ENCODE measurements at regions not wholly inside any gene's neighbourhood (a gene's known extent, or its start where the extent isn't known, plus 50 kb on each side); places are given as distances from the start of the nearest gene placed in this dataset.

DNA sequence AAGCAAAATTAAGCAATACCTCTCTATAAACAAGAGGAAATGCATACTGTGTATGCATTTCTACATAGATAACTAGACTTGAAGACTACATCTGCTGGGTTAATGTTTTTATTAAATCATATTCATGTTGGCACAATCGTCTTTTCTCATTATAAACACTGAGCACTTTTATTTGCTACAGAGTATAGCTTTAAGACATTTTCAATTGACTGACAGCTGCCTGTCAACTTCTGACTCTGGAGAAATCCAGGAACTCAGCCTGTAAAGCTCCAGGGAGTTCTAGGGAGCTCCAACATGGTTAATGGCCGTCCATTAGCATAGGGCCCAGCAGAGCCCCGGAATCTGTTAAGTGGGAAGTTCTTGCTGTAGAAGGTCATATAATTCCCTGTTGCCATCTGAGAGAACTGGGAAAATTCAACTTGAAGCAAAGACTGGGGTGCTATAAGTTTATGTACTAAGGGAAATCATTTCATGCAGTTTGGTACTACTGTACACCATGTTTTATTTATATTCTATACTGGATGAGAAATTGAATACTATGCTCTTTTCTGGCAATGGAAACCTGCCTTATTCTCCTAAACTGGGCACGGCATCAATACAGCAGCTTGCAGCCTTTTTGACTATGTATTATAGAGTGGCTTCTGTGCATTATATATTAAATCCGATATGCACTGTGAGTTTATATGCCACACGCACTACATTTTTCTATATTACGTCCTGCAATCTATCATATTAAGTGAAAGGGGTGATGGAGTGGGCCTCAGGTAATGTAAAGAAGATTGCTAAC lies 243.5 kb upstream of the ZNF521 start:
- no peak overlapping the region for H3K27ac ChIP-seq
- TF ChIP-seq, protein P1, sequence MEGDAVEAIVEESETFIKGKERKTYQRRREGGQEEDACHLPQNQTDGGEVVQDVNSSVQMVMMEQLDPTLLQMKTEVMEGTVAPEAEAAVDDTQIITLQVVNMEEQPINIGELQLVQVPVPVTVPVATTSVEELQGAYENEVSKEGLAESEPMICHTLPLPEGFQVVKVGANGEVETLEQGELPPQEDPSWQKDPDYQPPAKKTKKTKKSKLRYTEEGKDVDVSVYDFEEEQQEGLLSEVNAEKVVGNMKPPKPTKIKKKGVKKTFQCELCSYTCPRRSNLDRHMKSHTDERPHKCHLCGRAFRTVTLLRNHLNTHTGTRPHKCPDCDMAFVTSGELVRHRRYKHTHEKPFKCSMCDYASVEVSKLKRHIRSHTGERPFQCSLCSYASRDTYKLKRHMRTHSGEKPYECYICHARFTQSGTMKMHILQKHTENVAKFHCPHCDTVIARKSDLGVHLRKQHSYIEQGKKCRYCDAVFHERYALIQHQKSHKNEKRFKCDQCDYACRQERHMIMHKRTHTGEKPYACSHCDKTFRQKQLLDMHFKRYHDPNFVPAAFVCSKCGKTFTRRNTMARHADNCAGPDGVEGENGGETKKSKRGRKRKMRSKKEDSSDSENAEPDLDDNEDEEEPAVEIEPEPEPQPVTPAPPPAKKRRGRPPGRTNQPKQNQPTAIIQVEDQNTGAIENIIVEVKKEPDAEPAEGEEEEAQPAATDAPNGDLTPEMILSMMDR (conservative IDR thresholded peaks at IDR 0.05) = no peak
- no peak for TF ChIP-seq ZFX (IDR thresholded peaks at IDR 0.05)

DNA sequence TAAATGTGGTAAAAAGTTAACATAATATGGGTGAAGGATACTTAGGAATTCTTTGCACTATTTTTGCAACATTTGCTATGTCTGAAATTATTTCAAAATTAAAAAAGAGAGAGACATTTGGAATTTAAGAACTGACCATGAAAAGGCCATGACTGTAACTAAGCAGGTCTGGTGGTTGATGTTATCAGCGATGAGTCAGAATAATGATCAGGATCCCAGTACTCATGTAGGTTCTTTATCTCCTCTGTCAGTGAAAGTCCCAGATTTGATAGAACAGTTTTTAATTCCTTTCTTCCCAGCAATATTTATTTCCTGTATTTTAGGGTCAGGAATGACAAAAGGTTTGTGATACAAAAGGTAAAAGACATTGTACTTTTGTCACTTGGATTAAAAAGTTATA lies 242.4 kb upstream of the ZNF521 start:
- TF ChIP-seq ZFX (IDR thresholded peaks at IDR 0.05) = no peak
- TF ChIP-seq, protein P1 (conservative IDR thresholded peaks at IDR 0.05) = no peak
- no peak overlapping the region for H3K27ac ChIP-seq

DNA sequence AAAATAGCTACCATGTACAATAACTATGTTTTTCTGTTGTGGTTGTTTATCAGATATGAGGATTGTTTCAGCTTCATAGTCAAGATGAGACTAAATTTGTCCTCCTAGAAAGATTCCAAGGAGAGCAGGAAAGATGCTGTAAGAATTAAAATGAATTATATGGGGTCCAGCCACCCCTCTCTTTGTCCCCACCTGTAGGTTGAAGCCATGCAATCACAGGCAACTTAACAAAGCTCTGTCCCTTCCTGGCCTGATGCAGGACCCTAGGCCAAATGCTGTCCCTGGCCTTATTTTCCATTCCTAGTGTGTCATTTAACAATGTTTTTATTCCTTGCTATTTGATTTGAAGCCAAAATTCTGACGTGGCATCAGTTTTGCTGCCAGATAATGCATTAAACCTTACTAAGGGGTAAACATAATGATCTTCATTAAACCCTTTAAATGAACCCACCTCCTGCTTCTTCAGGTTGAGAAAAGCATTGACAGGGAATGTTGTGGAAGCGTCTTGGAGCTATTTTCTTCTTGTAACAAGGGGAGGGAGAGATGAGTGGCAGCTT lies 240.9 kb upstream of the ZNF521 start:
- no peak for TF ChIP-seq ZFX (IDR thresholded peaks at IDR 0.05)
- TF ChIP-seq, protein P1 (conservative IDR thresholded peaks at IDR 0.05) = no peak
- H3K27ac ChIP-seq = no peak overlapping the region

DNA sequence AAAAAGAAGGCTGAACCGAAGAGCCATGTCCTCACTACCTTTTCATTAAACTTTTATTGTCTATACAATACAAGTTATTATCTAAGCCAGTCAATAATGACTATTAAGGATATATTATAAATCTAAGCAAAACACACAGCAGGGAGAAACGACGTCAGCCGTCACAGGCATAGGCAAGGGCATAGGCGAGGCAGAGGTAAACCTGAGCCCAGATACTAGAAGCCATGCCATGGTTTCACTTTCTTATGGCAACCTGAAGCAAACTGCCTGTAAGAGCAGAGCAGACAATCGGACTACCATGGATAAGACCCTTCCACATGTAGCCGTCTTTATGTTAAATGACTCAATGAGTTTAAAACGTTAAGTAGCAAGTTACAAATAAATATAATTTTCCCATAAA lies 238.5 kb upstream of the ZNF521 start:
- no peak overlapping the region for H3K27ac ChIP-seq
- TF ChIP-seq, protein P1 (conservative IDR thresholded peaks at IDR 0.05) = no peak
- TF ChIP-seq ZFX (IDR thresholded peaks at IDR 0.05) = no peak

DNA sequence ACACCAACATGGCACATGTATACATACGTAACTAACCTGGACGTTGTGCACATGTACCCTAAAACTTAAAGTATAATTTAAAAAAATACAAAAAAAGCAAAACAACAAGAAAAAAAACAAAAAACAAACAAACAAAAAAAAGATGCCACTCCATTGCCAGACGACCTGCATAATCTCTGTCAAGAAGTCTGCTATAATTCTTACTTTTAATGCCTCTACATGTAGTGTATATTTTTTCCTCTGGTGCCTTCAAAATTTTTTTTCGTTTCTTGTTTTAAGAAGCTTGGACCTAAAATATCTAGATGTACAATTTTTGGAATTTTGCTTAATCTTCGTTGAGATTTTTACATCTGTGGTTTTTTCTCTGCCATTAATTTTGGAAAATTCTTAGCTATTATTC lies 235.6 kb upstream of the ZNF521 start:
- TF ChIP-seq, protein P1 (conservative IDR thresholded peaks at IDR 0.05) = no peak
- TF ChIP-seq ZFX (IDR thresholded peaks at IDR 0.05) = no peak

DNA sequence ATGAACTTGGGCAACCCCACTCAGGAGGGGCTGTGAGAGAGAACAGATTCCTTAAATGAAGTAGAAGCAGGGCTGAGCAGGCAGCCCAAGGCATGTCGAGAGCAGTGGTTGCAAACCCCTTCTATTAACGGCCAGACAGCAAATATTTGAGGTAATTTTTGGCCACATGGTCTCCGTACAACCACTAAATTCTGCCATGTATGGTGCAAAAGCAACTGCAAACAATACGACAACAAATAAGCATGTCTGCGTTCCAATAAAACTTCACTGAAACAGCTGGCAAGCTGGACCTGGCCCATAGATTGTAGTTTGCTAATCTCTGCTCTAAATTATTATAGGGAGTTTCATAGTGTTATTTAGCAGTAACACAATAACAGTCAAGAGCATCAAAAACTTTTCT lies 217.0 kb upstream of the ZNF521 start:
- no peak overlapping the region for H3K27ac ChIP-seq
- TF ChIP-seq, protein P1 (conservative IDR thresholded peaks at IDR 0.05) = no peak
- TF ChIP-seq ZFX (IDR thresholded peaks at IDR 0.05) = no peak

More for the DNA sequence above, 235.6 kb upstream of the ZNF521 start:
- H3K27ac ChIP-seq = no peak overlapping the region

DNA sequence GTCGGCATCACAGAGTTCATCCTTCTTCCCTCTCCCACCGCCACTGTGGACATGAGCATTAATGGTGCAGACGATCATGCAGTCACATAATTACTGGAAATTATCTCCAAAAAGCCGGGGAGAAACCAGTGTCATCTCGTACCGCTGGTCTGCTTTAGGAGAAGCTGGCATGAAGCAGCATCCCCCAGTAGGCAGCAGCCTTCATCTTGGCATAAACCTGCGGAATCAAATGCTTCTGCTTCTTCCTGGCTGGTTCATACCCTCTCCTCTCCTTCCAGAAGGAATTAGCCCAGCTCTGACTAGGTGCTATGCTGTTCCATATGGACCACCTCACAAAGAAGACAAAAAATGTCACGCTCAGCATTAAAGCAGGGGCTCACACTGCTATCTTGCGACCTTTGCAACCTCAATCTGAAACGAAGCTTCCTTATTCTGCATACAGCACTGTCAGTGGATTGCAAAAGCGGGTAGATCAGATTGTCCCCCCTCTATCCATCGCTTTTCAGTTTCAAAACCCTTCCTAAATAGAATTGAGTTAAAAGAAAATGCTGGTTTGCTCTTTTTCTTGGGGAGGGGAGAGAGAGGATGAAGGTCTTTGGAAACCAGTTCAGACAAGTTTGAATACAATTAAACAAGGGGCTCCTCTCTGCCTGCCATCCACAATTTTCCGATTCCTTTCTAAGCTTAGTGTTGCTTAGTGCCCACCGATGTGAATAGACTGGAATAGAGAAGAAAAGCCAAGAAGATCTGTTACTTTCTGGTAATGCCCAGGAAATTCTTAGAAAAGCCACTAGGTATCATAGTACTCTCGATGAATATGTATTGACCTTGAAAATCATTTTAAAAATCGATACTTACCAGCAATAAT lies 212.1 kb upstream of the ZNF521 start:
- TF ChIP-seq, protein P1 (conservative IDR thresholded peaks at IDR 0.05) = no peak
- no peak for TF ChIP-seq ZFX (IDR thresholded peaks at IDR 0.05)
- H3K27ac ChIP-seq = no peak overlapping the region
